GM03348 (cell line): ENCODE measurements at regions not wholly inside any gene's neighbourhood (a gene's known extent, or its start where the extent isn't known, plus 50 kb on each side); places are given as distances from the start of the nearest gene placed in this dataset.

Experiments
- DNase-seq: peaks from one replicate; pipeline ENCODE4 v3.0.0; 2012; ENCODE audit warnings: low spot score

DNA sequence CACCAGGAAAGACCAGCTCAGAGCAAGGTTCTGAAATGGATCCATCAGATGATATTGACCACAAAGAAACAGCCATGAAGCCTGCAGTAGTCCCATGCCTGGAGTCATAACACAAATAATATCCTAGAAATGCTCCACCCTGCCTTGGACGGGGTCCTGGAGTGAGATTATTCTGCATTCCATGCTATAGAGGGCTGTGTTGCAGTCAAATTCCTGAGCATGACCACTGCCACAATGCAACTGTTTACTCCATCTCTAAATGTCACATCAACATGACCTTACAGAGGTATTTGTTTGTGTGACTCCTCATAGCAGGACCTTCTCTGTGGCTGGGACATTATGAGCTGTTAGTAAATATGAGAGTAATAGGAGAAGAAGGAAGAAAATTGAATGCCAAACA lies 257.5 kb upstream of the TCF21 start:
- peak; percentile 46 for DNase-seq

GRCh38 chr6:133632206-133632605 lies 256.7 kb upstream of the TCF21 start:
- peak; percentile 20 for DNase-seq

GRCh38 chr6:133632906-133633305 lies 256.0 kb upstream of the TCF21 start:
- DNase-seq, result no peak

GRCh38 chr6:133634474-133634873 lies 254.4 kb upstream of the TCF21 start:
- no peak for DNase-seq

GRCh38 chr6:133635447-133635846 lies 253.5 kb upstream of the TCF21 start:
- no peak for DNase-seq

- DNase-seq, result no peak
Measured at GRCh38 chr6:133637436-133637835, 251.5 kb upstream of the TCF21 start.

DNA sequence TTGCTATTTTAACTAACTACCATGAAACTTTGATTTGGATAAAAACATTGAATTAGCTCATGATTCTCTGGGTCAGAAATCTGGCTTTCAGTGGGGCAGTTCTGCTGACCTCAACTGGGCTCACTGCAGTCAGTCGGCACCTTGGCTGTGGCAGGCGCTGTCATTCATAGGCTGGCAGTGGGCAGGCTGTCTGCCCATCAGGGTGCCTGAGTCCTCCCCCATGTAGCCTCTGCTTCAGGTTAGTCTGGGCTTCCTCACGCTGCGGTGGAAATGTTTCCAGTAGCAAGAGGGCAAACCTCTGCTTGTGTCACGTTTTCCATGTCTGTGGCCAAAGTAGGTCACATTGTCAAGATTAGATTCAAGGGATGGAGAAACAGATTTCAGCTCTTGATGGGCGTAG lies 251.0 kb upstream of the TCF21 start:
- DNase-seq, result no peak

DNA sequence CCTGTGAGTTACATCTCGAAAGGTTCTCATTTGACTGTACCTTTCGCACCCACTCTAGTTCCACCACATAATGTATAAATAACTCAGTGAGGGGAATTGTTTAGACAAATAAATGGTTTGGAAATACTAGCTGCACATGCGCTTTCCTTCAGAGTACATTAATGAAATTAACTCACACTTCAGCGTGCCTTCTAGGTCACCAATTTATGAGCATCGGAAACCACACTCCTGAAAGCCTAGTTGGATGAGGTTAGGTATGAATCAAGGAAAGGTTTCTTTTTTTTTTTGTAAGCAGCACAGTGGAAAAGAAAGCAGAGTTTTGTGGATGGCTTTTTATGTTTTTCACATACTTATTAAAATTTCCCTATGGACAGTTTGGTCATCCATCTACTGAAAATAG lies 247.8 kb upstream of the TCF21 start:
- DNase-seq, result no peak

- no peak for DNase-seq
Measured at GRCh38 chr6:133644548-133644891, 244.4 kb upstream of the TCF21 start.

- peak; percentile 24 for DNase-seq
Measured at GRCh38 chr6:133644892-133645619, 243.9 kb upstream of the TCF21 start.

GRCh38 chr6:133645966-133646740 lies 242.8 kb upstream of the TCF21 start:
- peak; percentile 61 for DNase-seq

DNA sequence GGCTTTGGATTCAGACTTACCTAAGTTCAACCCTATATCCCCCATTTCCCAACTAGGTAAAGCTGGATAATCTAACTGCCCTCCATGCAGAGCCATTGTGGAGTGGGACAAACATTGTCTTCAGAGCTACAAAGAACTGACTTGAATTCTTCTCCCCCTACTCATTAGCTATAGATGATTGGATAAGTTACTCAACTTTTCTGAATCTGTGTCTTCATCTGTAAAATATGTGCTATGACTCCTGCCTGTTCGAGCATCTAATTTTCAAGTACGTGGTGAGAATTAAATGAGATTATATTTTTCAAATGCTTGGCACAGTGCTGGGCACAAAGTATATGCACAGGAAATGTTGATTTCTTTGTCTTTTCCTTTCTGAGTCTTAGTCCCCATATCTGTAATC lies 240.3 kb upstream of the TCF21 start:
- no peak for DNase-seq

DNA sequence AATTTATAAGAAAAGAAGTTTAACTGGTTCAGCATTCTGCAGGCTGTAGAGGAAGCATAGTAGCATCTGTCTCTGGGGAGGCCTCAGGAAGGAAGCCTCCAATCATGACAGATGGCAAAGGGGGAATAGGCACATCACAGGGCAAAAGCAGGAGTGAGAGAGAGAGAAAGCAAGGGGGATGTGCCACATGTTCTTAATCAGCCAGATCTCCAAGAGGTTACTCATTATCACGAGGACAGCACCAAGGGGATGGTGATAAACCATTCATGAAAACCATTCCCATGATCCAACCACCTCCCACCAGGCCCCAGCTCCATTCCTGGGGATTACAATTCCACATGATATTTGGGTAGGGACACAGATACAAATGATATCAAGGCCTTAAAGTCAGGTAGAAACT lies 217.5 kb upstream of the TCF21 start:
- no peak for DNase-seq

DNA sequence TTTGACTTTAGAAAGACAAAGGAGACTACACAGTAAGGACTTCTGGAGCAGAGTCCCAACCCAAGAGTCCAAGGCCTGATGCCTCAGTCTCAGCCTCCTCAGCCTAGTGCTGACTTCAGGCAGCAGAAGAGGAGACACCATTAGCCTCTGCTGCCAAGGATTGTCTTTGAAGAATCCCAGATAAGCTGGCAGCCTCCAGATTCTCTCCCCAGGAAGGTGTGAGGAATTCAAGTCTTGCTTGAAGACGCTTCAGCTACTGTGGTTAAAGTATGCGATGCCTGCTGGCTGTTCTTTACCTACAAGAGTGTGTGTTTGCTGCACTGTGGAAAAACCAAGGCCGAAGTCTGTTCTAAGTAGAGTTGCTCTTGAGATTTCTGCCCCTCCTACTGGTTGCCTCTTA lies 215.9 kb upstream of the TCF21 start:
- DNase-seq, result no peak

GRCh38 chr6:133674661-133675060 lies 214.3 kb upstream of the TCF21 start:
- no peak for DNase-seq

GRCh38 chr6:133680994-133681393 lies 207.9 kb upstream of the TCF21 start:
- DNase-seq, result no peak

DNA sequence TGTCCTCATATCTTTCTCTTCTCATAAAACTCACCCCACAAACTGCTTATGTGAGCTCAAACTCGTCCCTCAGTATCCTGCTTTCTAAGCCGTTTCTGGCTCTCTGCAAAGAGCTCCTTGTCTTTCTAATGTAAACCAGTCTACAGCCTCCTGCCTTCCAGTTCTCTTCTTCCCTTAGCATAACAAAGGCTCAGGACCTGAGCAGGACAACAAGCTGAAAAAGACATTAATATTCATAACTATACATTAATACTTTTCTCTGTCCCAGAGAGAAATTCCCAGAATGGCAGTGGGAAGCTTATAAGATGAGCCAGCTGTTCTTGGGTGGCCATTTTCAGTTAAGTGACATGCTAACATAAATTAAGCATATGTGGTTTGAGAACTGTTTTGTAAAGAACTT lies 207.0 kb upstream of the TCF21 start:
- DNase-seq, result no peak

DNA sequence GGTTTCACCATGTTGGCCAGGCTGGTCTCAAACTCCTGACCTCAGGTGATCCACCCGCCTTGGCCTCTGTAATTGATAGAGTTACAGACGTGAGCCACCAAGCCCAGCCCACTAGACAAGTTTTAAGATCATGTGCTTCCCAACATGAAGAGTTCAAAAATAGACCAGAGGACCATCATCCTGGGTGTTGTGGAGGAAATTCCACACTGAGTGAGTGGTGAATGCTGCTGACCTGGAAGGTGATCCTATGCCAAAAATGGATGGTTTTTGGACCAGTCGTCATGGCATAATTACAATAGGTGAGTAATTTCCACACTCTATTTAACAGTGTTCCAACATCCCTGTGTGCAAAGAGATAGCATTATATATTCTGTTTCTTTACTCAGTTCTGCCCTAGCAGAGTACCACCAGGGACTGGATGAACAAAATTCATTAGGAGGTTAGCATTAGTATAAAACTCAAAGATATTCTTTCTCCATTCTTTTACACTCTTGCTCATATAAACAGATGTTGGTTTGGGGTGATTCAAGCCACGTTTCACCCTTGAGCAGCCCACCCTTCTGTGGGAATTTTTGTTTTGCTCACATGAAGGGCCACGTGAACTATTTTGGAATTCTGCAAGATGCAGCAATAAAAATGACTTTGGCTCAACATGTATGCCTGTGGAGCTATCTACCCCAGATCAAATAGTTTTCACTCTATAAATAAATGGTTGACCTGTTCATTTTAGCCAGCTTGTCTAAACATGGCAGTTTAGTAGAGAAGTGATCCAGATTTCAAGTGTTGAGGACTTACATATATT lies 206.2 kb upstream of the TCF21 start:
- DNase-seq, result no peak

GRCh38 chr6:133683308-133683580 lies 205.7 kb upstream of the TCF21 start:
- DNase-seq, result no peak

DNA sequence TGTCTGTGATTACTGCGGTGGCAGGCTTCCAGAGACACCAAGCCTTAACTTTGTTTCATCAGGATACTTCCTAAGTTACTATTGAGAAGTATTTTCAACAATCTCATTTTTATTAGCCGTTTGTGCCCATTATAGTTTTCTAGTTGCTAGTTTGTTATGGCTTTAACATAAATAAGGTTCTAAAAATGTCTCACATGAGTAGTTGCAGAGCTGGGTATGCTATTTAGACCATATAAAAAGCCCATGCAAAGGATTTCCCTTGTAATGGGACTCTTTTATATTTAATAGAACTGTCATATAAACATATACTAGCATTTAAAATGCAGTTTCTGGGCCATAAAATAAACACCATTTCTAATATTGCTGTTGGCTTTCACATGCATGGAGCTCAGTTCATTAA lies 205.3 kb upstream of the TCF21 start:
- DNase-seq, result no peak

DNA sequence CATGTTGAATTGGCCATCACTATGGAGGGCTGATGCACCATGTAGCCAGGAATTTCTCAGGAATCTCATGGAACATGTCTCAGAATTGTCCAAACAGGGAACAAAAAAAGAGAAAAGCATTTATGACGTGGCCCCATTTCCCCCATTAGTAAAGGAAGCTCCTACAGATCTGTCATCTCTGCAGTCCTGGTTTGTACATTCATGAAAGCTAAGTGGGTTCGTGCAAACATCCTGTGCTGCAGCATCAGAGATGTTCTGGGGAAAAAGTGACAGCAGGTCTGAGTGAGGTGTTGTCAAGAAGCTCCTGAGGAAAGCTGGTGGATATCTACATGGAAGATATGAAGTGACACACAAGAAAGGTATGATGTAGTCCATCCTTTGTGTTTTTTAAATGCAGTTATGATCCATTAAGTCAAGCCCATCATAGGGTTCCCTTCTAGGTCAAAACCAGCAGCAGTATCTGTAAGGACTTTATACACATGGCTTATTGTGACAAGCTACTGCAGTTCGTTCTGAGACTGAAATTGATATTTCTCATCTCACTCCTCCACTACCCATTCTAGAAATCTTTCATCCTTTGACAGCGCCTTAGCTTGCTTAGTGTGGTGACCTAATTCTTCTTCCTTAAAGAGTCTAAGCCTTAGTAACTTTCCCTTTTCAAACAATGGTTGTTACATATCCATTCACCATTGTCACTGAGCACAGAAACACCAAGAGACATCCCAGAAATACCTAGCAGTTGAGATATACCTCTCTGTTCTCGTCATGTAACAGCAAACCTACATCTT lies 200.0 kb upstream of the TCF21 start:
- no peak for DNase-seq

- DNase-seq, result no peak
Measured at GRCh38 chr6:133689863-133690262, 199.1 kb upstream of the TCF21 start.
